ENCODE measurements at regions not wholly inside any gene's neighbourhood (a gene's known extent, or its start where the extent isn't known, plus 50 kb on each side); places are given as distances from the start of the nearest gene placed in this dataset.
A peak's percentile ranks its signal among the peaks of the same experiment; 100 is the strongest.

DNA sequence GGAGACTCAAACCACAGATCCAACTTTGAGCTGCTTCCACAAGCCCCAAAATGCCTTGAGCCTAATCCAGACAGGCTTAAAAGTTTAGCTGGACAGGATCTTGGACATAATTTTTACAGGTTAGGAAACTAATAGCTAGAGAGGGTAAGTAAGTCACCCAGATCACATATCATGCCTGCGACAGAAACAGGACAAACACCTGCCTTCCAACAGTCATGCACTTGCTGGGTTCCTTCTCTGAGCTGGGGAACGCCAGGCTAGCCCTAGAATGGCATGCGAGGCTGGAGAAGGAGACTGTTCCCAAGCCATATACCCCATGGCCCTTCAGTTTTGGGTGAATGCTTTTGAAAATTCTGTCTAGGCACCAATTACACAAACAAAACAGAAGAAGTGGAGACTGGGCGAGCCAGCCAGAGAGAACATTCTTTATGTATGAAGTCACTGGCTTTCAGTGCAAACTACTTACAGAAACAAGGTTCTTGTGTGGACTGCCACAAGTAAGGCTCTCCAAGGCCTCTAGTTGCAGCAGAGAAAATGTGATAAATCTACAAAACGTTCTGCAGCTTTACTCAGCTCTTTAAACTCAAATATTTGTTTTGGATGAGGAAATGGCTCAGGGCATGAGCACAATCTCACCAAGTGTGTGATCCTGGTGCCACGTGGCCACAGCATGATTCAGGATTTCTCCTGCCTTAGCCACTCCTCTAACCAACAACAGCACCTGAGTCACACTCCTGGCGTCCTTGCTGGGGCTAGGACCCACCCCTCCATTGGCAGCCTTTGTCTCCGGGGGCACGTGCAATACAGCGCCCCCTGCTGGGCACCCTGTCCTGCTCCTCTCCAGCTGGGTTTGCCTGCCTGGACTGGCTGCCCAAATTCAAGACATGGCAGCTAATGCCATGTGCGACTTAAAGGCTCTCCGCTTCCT lies 73.4 kb upstream of the UBL3 start:
- peaks cover 14% of the 10 kb centered on the region for H3K4me1 ChIP-seq
- peak overlapping the region in 1 of 2 donors; percentile 7 for H3K9ac ChIP-seq (ENCODE audit: low read depth in 2 of 2, low read length in 2 of 2)
- no peaks in the 10 kb centered on the region for H3K27me3 ChIP-seq
- intact Hi-C loops (cut with DNase I), result loop anchor here (2.0 to 10.0 kb wide), 2 partner anchors 75 to 139 kb away; no protein-coding TSS in a partner anchor
- H3K9me3 ChIP-seq, result no peaks in the 10 kb centered on the region
- no peak overlapping the region for H3K4me3 ChIP-seq
- no peaks in the 10 kb centered on the region for H3K36me3 ChIP-seq
- TF ChIP-seq, protein P1, sequence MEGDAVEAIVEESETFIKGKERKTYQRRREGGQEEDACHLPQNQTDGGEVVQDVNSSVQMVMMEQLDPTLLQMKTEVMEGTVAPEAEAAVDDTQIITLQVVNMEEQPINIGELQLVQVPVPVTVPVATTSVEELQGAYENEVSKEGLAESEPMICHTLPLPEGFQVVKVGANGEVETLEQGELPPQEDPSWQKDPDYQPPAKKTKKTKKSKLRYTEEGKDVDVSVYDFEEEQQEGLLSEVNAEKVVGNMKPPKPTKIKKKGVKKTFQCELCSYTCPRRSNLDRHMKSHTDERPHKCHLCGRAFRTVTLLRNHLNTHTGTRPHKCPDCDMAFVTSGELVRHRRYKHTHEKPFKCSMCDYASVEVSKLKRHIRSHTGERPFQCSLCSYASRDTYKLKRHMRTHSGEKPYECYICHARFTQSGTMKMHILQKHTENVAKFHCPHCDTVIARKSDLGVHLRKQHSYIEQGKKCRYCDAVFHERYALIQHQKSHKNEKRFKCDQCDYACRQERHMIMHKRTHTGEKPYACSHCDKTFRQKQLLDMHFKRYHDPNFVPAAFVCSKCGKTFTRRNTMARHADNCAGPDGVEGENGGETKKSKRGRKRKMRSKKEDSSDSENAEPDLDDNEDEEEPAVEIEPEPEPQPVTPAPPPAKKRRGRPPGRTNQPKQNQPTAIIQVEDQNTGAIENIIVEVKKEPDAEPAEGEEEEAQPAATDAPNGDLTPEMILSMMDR (IDR thresholded peaks at IDR 0.05), result peak; percentile 90
- peak; percentile 93 for DNase-seq
- peak overlapping the region; percentile 65 for H3K27ac ChIP-seq

DNA sequence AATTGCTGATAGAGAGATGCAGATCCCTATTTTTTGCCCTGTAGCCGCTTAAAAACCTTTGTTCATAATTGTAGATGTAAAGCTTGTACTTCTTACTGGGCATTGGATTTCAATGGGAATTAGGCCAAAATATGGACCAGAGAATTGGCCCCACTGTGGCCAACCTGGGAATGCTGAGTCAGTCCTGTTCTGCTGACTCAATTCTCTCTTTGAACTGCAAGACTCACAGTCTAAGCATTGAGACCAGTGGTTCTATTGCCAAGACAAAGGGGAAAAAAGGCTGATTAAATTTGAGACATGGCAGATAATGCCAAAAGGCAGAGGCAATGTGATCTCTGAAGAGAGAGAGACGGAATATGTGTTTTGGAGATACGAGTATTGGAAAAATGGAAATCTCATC lies 72.5 kb upstream of the UBL3 start:
- Histone ChIP-seq H3K4me1 (peaks cover 14% of the 10 kb centered on the region), H3K27ac (peak overlapping the region; percentile 65), H3K4me3 (no peak overlapping the region), H3K9me3 (no peaks in the 10 kb centered on the region), H3K36me3 (no peaks in the 10 kb centered on the region), H3K27me3 (no peaks in the 10 kb centered on the region), H3K9ac (ENCODE audit: low read depth in 2 of 2, low read length in 2 of 2) (peak overlapping the region in 1 of 2 donors; percentile 7)
- intact Hi-C loops (cut with DNase I), result loop anchor here (10.0 kb wide), 1 partner anchor 138 kb away; no protein-coding TSS in a partner anchor
- DNase-seq, result no peak
- TF ChIP-seq, protein P1 (IDR thresholded peaks at IDR 0.05), result no peak

DNA sequence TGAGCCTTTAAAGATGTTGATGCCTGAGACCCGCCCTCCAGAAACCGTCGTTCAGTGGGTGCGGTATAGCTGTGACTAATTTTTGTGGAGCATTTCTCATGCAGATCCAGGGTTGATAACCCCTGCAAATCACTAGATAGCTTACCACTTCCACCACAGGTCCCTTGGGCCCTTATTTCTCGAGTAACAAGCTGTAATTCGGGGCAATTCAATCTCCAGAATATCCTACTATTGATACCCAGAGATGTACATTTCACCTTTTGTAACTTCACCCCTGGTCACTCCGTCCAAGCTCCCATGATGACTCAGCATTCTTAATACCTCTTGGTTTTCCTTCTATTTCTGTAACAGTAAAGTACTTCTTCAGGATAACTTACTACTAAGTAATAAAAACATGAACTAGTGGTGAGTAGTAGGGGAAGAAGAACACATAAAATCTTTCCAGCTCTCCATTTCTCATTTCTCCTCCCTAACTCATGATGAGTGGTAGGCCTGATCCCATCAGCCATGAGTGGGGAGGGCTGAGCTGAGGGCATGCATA lies 71.9 kb upstream of the UBL3 start:
- Histone ChIP-seq H3K27ac (no peak overlapping the region), H3K9ac (ENCODE audit: low read depth in 2 of 2, low read length in 2 of 2) (no peak overlapping the region), H3K4me3 (no peak overlapping the region), H3K27me3 (no peaks in the 10 kb centered on the region), H3K36me3 (no peaks in the 10 kb centered on the region), H3K9me3 (no peaks in the 10 kb centered on the region), H3K4me1 (peaks cover 14% of the 10 kb centered on the region)
- DNase-seq, result no peak
- intact Hi-C loops (cut with DNase I), result loop anchor here (10.0 kb wide), 1 partner anchor 138 kb away; no protein-coding TSS in a partner anchor
- TF ChIP-seq, protein P1 (IDR thresholded peaks at IDR 0.05), result no peak

DNA sequence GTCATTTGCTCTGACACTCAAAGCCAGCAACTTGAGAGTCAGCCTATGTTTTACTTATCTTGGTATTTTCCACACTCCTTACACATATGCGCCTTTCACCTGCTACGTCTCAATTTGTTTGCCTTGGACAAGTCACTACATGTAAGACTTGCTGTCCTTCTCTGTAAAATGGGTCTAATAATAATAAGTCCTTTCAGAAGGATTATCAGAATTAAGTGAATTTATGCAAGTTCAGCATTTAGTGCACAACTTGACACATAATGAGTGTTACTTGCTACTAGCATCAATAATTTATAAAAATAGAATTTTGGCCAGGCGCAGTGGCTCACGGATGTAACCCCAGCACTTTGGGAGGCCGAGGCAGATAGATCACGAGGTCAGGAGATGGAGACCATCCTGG lies 71.1 kb upstream of the UBL3 start:
- no peak overlapping the region for H3K4me3 ChIP-seq
- TF ChIP-seq, protein P1 (IDR thresholded peaks at IDR 0.05), result no peak
- intact Hi-C loops (cut with DNase I), result loop anchor here (10.0 kb wide), 1 partner anchor 137 kb away; no protein-coding TSS in a partner anchor
- no peak for DNase-seq
- no peak overlapping the region for H3K9ac ChIP-seq (ENCODE audit: low read depth in 2 of 2, low read length in 2 of 2)
- peaks cover 14% of the 10 kb centered on the region for H3K4me1 ChIP-seq
- H3K27me3 ChIP-seq, result no peaks in the 10 kb centered on the region
- H3K27ac ChIP-seq, result no peak overlapping the region
- no peaks in the 10 kb centered on the region for H3K36me3 ChIP-seq
- H3K9me3 ChIP-seq, result no peaks in the 10 kb centered on the region

DNA sequence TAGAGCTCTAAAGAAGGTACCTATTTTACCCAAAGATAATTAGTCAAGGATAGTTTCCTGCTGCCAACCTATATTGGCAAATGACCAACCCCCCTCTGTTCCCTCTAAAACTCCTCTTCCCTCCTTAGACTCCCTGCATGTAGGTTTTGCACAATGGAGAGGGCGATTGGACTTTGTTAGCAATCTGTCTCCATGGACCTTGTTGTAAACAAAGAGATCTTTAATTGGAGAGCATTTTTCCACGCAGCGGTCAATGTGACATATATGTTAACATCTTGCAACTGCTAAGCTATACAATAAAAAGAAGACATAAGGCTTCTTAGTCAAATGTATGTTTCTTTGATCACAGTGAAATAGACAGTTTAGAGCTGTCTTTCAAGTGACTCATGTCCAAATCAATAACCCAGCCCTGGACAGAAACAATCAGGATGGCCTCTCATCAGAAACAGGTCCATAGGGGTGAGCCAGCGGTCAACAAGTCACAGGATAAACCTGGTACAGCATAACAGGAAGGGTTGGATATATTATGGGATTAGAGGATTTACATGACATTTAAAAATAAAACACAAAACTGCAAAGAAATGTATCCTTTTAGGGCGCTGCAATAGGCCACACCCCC lies 69.7 kb upstream of the UBL3 start:
- peaks cover 12% of the 10 kb centered on the region for H3K4me1 ChIP-seq
- no peak overlapping the region for H3K27ac ChIP-seq
- H3K9me3 ChIP-seq, result no peaks in the 10 kb centered on the region
- no peaks in the 10 kb centered on the region for H3K36me3 ChIP-seq
- intact Hi-C loops (cut with DNase I), result loop anchor here (10.0 kb wide), 1 partner anchor 135 kb away; no protein-coding TSS in a partner anchor
- H3K4me3 ChIP-seq, result no peak overlapping the region
- H3K9ac ChIP-seq (ENCODE audit: low read depth in 2 of 2, low read length in 2 of 2), result no peak overlapping the region
- H3K27me3 ChIP-seq, result no peaks in the 10 kb centered on the region
- TF ChIP-seq, protein P1 (IDR thresholded peaks at IDR 0.05), result no peak
- DNase-seq, result no peak
